ENCODE measurements at regions not wholly inside any gene's neighbourhood (a gene's known extent, or its start where the extent isn't known, plus 50 kb on each side); places are given as distances from the start of the nearest gene placed in this dataset.

DNA sequence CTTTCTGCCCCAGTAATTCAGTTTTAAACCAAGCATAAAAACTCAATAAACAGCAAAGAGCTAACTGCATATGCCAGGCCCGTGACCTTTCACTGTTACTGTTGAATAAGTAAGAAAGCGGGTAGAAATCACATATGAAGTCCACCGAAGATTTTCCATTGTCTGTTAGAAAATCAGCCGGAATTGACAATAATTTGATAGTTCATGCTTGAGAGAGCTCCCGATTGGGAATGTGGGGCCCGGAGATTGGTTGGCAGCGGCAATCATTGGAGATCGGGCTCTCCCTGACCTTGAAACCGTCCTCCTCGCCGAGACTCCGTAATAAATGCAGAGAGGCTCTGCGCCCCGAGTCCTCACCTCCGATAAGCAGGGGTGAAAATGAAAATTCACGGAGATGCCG, 709.6 kb downstream of the BRD1 start (continued):
- TF ChIP-seq REST (IDR thresholded peaks at IDR 0.05; ENCODE audit: unreplicated experiment): no peak

DNA sequence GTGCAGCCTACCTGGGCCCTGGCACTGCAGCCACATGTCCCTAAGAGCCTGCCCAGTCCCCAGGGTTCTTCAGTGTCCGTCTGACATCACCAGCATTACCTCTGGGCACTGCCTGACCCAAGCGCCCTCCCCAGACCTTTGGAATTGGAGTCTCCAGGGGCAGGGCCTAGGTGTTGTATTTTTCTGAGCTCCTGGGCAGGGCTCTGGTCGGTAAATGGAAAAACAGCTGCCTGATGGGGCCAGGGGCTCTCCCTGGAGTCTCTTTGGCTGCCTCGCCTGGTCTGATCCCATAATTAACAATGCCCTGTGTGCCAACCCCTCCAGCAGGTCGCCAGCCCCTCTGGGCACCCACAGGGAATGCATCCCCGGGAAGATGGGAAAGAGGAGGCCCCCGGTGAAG, 710.2 kb downstream of the BRD1 start:
- H4K20me1 ChIP-seq (replicated peaks; ENCODE audit: insufficient read depth): no peaks in the 10 kb centered on the region
- no peak overlapping the region for H2AFZ ChIP-seq
- no peak overlapping the region for H3K27ac Mint-ChIP-seq
- DNase-seq (ENCODE audit: low spot score): no peak
- H3K4me2 ChIP-seq: no peak overlapping the region
- ATAC-seq: no peak
- no peaks in the 10 kb centered on the region for H3F3A ChIP-seq (replicated peaks; ENCODE audit: low read depth)
- peaks cover 20% of the 10 kb centered on the region for H3K27me3 Mint-ChIP-seq (ENCODE audit: insufficient read depth, low read depth, poor library complexity)
- H3K9me2 ChIP-seq (ENCODE audit: insufficient read depth): no peaks in the 10 kb centered on the region
- no peak overlapping the region for H3K4me3 ChIP-seq
- peaks cover 23% of the 10 kb centered on the region for H3K4me1 Mint-ChIP-seq
- H3K27me3 ChIP-seq (ENCODE audit: insufficient read depth): no peaks in the 10 kb centered on the region
- H3K9me3 Mint-ChIP-seq: no peaks in the 10 kb centered on the region
- H3K4me3 Mint-ChIP-seq: no peak overlapping the region
- no peak overlapping the region for H3K27ac ChIP-seq (ENCODE audit: low read depth)
- no peaks in the 10 kb centered on the region for H3K36me3 Mint-ChIP-seq (ENCODE audit: low read depth)
- no peaks in the 10 kb centered on the region for H3K4me1 ChIP-seq (ENCODE audit: insufficient read depth)
- no peaks in the 10 kb centered on the region for H3K36me3 ChIP-seq (ENCODE audit: insufficient read depth)
- H3K79me2 ChIP-seq (replicated peaks; ENCODE audit: insufficient read depth): no peaks in the 10 kb centered on the region
- TF ChIP-seq ZNF331 (CRISPR knock-in tag; IDR thresholded peaks at IDR 0.05; ENCODE audit: low read depth) (no peak), CTCF (conservative IDR thresholded peaks at IDR 0.05; ENCODE audit: low read depth in 2 of 2) (no peak), NANOG (IDR thresholded peaks at IDR 0.05; ENCODE audit: borderline replicate concordance) (no peak), STAT1 (IDR thresholded peaks at IDR 0.05; ENCODE audit: unreplicated experiment) (no peak), EZH2phosphoT487 (IDR thresholded peaks at IDR 0.05; ENCODE audit: unreplicated experiment) (no peak), ZNF114 (CRISPR knock-in tag; IDR thresholded peaks at IDR 0.05) (no peak), EZH2 (IDR thresholded peaks at IDR 0.05; ENCODE audit: low read depth, unreplicated experiment) (no peak), CREB1 (CRISPR knock-in tag; IDR thresholded peaks at IDR 0.05; ENCODE audit: low read depth) (no peak), JUNB (IDR thresholded peaks at IDR 0.05; ENCODE audit: unreplicated experiment) (no peak), POLR2AphosphoS5 (IDR thresholded peaks at IDR 0.05; ENCODE audit: low read depth) (no peak)
- TF ChIP-seq, protein P1, sequence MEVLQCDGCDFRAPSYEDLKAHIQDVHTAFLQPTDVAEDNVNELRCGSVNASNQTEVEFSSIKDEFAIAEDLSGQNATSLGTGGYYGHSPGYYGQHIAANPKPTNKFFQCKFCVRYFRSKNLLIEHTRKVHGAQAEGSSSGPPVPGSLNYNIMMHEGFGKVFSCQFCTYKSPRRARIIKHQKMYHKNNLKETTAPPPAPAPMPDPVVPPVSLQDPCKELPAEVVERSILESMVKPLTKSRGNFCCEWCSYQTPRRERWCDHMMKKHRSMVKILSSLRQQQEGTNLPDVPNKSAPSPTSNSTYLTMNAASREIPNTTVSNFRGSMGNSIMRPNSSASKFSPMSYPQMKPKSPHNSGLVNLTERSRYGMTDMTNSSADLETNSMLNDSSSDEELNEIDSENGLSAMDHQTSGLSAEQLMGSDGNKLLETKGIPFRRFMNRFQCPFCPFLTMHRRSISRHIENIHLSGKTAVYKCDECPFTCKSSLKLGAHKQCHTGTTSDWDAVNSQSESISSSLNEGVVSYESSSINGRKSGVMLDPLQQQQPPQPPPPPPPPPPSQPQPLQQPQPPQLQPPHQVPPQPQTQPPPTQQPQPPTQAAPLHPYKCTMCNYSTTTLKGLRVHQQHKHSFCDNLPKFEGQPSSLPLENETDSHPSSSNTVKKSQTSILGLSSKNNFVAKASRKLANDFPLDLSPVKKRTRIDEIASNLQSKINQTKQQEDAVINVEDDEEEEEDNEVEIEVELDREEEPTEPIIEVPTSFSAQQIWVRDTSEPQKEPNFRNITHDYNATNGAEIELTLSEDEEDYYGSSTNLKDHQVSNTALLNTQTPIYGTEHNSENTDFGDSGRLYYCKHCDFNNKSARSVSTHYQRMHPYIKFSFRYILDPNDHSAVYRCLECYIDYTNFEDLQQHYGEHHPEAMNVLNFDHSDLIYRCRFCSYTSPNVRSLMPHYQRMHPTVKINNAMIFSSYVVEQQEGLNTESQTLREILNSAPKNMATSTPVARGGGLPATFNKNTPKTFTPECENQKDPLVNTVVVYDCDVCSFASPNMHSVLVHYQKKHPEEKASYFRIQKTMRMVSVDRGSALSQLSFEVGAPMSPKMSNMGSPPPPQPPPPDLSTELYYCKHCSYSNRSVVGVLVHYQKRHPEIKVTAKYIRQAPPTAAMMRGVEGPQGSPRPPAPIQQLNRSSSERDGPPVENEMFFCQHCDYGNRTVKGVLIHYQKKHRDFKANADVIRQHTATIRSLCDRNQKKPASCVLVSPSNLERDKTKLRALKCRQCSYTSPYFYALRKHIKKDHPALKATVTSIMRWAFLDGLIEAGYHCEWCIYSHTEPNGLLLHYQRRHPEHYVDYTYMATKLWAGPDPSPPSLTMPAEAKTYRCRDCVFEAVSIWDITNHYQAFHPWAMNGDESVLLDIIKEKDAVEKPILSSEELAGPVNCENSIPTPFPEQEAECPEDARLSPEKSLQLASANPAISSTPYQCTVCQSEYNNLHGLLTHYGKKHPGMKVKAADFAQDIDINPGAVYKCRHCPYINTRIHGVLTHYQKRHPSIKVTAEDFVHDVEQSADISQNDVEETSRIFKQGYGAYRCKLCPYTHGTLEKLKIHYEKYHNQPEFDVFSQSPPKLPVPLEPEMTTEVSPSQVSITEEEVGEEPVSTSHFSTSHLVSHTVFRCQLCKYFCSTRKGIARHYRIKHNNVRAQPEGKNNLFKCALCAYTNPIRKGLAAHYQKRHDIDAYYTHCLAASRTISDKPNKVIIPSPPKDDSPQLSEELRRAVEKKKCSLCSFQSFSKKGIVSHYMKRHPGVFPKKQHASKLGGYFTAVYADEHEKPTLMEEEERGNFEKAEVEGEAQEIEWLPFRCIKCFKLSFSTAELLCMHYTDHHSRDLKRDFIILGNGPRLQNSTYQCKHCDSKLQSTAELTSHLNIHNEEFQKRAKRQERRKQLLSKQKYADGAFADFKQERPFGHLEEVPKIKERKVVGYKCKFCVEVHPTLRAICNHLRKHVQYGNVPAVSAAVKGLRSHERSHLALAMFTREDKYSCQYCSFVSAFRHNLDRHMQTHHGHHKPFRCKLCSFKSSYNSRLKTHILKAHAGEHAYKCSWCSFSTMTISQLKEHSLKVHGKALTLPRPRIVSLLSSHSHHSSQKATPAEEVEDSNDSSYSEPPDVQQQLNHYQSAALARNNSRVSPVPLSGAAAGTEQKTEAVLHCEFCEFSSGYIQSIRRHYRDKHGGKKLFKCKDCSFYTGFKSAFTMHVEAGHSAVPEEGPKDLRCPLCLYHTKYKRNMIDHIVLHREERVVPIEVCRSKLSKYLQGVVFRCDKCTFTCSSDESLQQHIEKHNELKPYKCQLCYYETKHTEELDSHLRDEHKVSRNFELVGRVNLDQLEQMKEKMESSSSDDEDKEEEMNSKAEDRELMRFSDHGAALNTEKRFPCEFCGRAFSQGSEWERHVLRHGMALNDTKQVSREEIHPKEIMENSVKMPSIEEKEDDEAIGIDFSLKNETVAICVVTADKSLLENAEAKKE (CRISPR knock-in tag; IDR thresholded peaks at IDR 0.05): no peak
- TF ChIP-seq, protein P2, sequence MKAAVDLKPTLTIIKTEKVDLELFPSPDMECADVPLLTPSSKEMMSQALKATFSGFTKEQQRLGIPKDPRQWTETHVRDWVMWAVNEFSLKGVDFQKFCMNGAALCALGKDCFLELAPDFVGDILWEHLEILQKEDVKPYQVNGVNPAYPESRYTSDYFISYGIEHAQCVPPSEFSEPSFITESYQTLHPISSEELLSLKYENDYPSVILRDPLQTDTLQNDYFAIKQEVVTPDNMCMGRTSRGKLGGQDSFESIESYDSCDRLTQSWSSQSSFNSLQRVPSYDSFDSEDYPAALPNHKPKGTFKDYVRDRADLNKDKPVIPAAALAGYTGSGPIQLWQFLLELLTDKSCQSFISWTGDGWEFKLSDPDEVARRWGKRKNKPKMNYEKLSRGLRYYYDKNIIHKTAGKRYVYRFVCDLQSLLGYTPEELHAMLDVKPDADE (IDR thresholded peaks at IDR 0.05): no peak

Data from GM23338 (cell line).